Prostate gland (tissue), 2 donors: ENCODE measurements at regions not wholly inside any gene's neighbourhood (a gene's known extent, or its start where the extent isn't known, plus 50 kb on each side); places are given as distances from the start of the nearest gene placed in this dataset.

Experiments
- CTCF ChIP-seq, 4 experiments: fragments of 200-600 bp in 2 of 4; fragments of 450-650 bp in 2 of 4; sonication (generic) in 2 of 4; IDR thresholded peaks; 1 replicate in 3 of 4; 2 replicates in 1 of 4; pipeline ENCODE4 v1.5.1; 2016 to 2019; ENCODE audit warnings: antibody characterized with exemption in 4 of 4, mild to moderate bottlenecking in 2 of 4, moderate library complexity in 2 of 4
- POLR2AphosphoS5 ChIP-seq: sonication (generic); formaldehyde crosslinking; IDR thresholded peaks from one replicate; pipeline ENCODE4 v1.6.1; 2017; ENCODE audit warnings: antibody characterized with exemption

GRCh38 chr2:144701259-144701658 is 181.3 kb upstream of the ZEB2 start:
- TF ChIP-seq CTCF (IDR thresholded peaks at IDR 0.05) (no peak), POLR2AphosphoS5 (no peak)
